NCI-H2081 (cell line): ENCODE measurements at regions not wholly inside any gene's neighbourhood (a gene's known extent, or its start where the extent isn't known, plus 50 kb on each side); places are given as distances from the start of the nearest gene placed in this dataset.
"Not testable (repeated sequence)": the region's sequence is repeated elsewhere in the genome, so short reads cannot be mapped to it uniquely, and the experiment has no call there.

Experiments
- DNase-seq, 2 experiments: peaks; one replicate each; lab custom pipeline; 2025; lab: John Stamatoyannopoulos, UW

DNA sequence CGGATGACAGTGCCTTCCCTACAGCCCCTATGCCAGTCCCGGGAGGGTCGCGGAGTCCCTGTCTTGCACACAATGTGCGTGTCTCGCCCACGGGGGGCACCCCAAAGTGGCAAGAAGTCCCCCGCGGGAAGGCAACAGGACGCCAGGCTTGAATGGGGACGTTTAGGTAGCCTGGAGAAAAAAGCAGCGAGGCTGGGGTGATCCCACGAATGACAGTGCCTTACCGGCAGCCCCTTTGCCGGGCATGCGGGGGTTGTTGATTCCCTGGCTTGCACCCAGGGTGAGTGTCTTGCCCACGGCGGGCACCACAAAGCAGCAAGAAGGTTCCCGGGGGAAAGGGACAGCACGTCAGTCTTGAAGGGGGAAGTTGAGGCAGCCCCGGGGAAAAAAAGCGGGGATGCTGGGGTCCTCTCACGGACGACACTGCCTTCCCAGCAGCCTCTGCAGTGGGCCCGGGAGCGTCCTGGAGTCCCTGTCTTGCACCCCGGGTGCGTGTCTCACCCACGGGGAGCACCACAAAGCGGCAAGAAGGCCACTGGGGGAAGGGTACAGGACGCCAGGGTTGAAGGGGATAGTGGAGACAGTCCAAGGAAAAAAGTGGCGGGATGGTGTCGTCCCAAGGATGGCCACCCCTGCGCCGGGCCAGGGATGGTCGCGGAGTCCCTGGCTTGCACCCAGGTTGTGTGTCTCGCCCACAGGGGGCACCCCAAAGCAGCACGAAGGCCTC lies 156.8 kb upstream of the ALG10B start:
- DNase-seq, result no peak

DNA sequence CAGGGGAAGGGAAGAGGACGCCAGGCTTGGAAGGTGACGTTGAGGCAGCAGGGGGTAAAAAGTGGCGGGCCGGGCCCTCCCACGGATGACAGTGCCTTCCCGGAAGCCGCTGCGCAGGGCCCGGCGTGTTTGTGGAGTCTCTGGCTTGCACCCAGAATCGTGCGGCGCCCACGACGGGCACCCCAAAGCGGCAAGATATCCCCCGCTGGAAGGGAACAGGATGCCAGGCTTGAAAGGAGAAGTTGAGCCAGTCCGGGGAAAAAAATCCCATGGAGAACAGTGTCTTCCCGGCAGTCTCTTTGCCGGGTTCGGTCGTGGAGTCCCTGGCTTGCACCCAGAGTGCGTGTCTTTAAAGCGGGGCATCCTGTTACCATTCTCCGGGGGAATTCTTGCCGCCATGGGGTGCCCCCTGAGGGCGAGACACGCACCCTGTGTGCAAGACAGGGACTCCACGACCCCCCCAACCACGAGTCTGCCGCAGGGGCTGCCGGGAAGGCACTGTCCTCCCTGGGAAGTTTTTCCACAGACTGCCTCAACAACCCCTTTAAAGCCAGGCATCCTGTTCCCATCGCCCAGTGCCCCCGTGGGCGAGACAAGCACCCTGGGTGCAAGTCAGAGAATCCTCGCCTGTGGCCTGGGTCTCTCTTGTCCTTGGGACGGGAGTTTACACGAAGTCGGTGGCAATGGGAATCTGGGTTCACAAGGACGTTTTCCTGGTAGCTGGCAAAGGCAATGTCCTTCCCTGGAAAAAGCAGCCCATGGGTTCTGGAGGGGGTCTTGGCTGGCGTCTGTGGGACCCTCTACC lies 156.1 kb upstream of the ALG10B start:
- DNase-seq, result no peak

DNA sequence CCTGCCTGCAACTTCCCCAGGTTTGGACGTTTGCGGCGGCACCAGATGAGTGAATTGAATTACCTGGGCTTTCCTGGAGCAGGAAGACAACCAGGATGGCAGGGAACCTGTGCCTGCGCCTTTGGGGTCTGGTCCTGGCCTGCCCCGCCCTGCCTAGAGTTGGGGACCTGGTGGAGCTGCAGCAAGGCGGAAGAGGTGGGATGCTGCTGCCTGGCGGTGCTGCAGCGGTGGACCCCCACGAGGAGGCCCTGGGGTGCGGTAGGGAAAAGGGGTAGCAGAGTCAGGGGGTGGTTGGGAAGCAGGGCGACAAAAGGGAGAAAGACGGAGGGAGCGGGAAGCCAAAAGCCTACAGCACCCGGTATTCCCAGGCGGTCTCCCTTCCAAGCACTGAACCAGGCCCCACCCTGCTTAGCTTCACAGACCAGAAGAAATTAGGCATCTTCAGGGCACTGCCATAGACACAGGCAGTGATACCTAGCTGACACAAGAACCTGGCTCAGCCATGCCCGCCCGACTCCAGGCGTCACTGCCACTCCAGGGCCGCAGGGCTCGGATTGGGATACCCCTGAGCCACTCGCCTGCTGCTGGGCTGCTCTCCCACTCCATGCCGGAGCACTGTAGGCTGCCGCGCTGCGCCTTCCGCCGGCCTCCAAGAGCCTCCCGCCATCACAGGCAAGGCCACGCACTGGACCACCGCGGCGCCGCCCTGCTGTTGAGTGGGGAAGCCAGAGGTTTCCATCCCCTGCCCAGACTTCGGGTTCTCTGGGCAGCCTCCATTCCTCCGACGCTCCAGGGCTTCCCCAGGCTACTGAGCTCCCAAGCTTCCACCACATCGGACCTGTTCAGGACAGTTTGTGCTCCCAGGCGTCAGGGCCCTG lies 155.2 kb upstream of the ALG10B start:
- no peak for DNase-seq

DNA sequence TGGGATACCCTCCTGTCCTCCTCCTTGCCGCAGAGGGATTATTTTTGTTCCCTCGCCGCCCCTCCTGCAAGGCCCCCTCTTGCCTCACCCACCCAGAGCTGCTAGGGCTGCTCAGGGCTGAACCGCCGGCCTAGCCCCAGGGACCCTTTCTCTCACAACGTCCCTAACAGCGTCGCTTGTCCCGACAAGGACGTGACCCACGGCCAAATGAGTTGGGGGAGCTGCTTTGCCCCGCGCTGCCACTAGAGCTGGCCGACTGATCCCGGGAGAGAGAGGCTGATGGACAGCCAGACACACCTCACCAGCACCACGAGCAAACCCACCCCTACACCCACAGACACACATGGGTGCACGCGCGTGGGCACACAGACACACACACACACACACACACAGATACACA lies 154.6 kb upstream of the ALG10B start:
- DNase-seq, result no peak

DNA sequence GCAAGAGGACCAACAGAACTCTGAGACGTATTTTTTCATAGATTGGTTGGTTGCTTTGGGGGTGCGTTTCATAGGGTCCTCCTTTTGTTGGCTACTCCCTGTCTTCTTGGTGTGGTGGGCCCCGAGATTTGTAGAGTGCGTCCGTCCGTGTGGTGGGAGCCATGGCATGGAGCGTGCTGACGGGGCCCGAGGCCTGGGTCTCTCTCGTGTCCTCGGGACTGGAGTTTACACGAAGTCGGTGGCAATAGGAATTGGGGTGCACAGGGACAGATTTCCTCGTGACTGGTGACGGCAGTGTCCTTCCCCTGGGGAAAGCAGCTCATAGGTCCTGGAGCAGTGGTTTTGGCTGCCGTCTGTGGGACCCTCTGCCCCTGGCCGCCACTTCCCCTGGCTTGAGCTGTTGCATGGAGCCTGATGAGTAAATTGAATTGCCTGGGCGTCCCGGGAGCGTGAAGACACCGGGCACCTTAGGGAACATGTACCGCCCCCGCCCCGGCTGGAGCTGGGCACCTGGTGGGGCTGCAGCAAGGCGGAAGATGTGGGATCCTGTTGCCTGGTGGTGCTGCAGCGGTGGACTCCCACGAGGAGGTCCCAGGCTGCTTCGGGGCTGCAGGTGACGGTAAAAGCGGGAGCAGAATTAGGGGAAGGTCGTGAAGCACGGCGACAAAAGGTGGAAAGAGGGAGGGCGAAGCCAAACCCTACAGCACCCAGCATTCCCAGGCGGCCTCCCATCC lies 153.7 kb upstream of the ALG10B start:
- no peak for DNase-seq

DNA sequence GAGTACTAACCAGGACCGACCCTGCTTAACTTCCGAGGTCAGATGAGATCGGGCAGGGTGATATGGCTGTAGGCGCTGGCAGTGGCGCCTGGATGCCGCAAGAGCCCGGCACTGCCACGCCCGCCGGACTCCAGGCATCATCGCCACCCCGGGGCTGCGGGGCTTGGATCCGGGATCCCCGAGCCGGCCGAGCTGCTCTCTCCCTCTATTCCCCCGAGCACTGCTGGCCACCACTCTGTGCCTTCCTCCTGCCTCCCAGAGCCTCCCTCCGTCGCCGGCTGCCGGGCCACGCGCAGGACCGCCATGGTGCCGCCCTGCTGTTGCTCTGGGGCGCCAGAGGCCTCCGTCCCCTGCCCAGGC lies 153.2 kb upstream of the ALG10B start:
- DNase-seq, result no peak

DNA sequence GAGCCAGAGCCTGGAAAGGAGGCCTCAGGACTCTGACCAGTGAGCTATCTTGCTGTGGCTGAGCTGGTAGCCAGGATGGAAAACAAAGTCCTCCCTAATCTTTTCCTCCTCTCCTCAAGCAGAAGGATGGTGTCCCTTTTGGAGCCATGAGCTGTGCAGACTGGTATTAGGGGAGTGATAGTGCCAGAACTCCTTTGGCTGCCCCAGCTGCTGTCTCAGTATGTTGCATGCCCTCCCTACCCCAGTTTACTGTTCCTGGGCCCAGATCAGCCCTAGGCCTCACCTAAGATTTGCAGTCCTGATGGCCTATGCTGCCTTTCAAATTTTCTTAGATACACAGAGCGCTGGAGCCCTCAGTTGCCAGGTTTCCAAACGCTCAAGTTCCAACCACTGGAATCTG lies 150.3 kb upstream of the ALG10B start:
- DNase-seq, result no peak

DNA sequence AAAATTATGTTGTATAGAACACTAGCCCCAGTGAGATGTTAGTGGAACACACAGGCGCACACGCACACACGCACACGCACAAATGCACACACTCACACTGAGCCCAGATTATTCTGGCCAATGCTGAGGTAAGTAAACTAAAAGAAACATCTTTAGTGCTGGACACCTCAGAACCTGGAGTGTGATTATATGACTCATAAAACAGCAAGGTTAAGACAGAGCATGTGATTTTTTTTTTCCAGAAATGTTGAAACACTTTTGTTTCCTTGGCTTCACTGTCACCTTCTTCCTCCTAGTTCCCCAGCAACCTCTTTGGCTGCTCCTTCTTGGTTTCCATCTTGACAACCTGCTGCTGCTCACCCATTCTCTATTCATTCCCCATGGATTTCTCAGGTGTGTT lies 141.0 kb upstream of the ALG10B start:
- no peak for DNase-seq

DNA sequence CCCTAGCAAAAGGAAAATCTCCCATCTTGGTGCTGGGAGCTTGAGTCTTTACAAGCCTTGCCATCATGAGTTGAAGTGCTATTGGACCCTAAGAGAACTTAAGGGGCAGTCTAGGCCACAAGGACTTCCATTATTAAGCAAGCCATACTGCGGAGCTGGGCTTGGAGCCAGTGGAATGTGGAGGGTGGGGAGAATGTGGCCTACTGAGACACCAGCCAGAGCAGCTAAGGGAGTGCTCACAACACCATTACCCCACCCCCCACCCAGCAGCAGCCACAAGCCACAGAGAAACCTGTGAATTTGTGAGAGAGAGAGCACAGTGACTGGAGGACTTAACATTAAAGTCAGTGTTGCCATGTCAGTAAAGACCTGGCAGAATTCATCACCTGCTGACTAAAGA lies 133.0 kb upstream of the ALG10B start:
- DNase-seq, result not testable (repeated sequence)

DNA sequence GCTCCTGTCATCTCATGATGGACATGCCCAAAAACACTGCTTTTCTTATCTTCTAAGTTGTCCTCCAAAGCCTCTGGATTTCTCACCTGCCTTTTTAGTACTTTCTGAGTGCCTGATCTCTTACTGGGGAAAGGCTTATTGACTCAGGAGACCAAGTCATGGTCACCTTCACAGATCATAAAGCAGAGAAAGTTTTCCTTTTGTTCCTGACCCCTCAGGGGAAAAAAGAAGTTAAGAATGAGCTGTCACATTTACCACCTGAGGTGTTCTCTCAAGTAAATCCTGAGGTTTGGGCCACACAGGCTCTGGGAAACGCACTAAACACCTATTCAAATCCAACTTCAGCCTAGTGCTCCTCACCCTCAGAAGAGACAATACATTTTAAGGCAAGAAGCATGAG lies 119.3 kb upstream of the ALG10B start:
- DNase-seq, result not testable (repeated sequence)

DNA sequence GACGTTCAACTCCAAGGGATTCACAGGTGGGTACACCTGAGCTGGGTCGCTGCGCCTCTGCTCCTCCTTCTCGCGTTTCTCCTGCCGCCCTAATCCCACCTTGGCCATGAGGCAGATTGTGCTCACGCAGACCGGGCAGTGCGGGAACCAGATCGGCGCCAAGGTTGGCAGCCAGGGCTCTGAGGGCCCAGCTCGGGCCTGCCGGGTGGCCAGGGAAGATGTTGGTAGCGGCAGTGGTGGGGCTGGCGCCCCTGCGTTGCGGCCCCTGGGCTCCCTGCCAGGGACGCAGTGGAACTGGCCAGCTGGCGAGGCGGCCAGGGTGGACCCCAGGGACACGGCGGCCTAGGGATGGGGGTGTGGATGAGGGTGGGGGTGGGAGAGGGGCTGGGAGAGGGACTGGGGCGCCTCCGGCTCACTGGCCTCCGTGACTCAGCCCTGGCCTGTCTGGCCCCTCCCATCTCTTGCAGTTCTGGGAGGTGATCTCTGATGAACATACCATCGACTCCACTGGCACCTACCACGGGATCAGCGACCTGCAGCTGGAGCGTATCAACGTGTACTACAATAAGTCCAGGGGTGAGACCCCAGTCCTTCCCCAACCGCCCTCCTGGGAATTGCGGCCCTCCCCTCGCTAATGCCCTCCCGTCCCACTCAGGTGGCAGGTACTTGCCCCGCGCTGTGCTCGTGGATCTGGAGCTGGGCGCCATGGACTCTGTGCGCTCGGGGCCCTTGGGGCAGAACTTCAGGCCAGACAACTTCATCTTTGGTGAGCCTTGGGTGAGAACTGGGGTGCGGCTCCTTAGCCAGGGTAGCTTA lies 114.9 kb upstream of the ALG10B start:
- no peak for DNase-seq

DNA sequence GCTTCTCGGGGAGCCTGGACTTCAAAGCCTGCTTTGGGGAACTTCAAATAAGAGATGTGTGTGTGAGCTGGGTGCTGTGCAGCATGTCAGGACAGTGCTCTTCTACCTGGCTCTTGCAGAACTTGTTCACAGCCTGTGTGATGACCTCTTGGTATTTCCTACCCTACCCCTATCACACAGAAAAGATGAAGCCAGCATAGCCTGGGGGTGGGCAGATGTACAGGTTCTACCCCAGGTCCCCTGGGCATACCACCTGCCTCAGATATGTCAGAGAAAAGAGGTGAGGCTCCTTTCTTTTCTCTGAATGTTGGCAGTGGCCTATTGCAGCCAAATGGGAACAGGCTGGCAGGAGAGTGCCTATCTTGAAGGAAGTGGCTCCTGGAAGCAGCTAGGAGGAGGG lies 111.7 kb upstream of the ALG10B start:
- no peak for DNase-seq

DNA sequence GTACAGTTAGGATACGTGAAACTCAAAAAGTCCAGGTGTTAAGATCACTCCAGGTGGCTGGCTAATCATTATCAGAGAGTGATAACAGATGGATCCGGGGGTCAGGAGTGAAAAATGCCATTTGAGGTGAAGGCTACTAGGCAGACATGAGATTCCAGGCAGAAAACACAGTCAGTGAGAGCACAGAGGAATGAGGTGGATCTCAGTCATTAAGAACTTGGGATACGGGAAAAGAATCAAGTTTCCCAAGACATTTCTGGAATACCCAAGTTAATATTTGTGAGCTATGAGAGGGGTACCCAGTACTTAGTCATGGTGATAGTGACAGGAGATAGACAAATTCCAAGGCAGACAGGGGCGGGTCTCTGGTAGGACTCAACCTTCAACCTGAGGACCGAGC lies 94.6 kb upstream of the ALG10B start:
- DNase-seq, result no peak

DNA sequence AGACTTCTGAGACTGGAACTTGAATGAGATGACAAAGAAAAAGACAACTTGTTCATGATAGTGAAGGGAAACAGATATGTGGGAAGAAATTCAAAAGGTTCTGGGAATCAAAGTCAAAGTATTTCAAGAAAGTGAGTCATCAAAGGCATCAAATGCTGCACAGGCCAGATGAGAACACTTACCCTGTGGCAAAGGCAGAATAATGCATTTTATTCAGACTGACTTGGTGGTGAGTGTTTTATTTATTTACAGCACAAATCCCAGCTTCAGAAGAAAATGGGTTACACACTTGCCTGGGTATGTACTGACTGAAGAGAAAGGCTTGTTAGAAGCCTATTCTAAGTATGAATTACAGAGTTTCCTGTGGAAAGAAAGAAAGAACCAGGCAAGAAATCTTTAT lies 78.2 kb upstream of the ALG10B start:
- not testable (repeated sequence) for DNase-seq

DNA sequence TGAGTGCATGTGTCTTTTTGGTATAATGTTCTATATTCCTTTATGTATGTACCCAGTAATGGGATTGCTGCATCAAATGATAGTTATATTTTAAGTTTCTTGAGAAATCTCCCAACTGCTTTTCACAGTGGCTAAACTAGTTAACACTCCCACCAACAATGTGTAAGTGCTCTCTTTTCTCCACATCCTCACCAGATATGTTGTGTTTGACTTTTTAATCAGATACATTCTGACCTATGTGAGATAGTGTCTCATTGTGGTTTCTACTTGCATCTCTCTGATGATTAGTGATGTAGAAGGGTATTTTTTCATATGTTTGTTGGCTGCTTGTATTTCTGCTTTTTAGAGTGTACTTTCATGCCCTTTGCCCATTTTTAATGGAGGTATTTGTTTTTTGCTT lies 62.8 kb upstream of the ALG10B start:
- DNase-seq, result no peak

DNA sequence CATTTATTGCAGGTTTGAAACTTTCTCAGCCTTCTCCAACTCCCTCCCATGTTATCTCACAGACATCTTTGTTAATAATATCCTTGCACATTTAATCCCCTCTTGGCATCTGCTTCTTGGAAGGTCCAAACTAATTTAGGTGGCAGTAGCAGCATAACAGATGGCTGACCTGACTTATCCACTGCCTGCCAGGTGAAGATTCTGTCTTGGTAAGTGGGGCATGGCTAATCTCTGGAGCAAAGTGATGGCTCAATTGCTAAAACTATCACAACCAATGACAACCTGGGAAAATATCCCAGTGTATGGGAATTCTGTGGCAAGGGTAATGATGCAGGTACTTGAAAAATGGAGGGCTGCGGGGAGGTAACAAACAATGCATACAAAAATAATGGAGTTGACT lies 58.2 kb upstream of the ALG10B start:
- DNase-seq, result no peak
